ENCODE measurements at regions not wholly inside any gene's neighbourhood (a gene's known extent, or its start where the extent isn't known, plus 50 kb on each side); places are given as distances from the start of the nearest gene placed in this dataset.

DNA sequence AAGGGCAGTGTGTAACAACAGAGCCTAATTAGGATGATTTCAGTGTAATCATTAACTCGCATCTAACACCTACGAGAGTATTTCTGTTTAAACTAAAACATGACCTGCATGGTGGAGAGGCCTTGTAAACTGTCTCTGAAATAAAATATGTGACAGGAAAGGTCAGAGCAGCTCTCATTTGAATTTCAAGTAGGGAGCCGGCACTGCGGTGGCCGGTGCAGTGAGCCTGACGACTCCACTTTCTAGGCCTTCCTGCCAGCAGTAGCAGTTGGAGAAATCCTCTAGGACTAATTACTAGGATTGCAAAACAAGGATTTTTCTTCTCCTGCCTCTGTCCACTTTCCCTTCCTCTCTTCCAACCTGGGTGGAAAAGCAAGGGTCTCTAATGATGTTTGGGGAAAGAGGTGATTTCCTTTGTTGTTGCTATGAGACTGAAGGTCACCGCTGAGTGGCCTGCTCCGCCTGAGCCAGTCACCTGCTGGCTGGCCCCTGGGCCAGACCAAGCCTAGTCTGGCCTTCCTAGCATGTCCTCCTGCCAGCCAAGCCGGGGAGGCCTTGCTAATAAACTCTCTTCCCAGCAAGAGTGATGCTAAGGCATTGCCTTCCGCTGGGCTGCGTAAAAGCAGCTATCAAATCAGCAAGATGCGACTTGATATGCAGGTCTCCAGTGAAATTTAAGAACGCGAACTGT is 245.7 kb downstream of the PSAT1 start:
- Histone ChIP-seq H3K4me3 (ENCODE audit: low read length) (no peak overlapping the region), H3K27me3 (ENCODE audit: control insufficient read depth, insufficient read depth) (no peaks in the 10 kb centered on the region), H3K4me1 (ENCODE audit: control insufficient read depth, insufficient read depth, low read length) (no peaks in the 10 kb centered on the region), H3K9me3 (ENCODE audit: control insufficient read depth, low read length) (no peaks in the 10 kb centered on the region), H3K27ac (ENCODE audit: low read length) (no peak overlapping the region)
- 63% methylated on average over 14 of the region's 14 CpGs for WGBS
- no peak for DNase-seq
- no peak for ATAC-seq
- intact Hi-C loops (cut with DNase I) = no loop called here

DNA sequence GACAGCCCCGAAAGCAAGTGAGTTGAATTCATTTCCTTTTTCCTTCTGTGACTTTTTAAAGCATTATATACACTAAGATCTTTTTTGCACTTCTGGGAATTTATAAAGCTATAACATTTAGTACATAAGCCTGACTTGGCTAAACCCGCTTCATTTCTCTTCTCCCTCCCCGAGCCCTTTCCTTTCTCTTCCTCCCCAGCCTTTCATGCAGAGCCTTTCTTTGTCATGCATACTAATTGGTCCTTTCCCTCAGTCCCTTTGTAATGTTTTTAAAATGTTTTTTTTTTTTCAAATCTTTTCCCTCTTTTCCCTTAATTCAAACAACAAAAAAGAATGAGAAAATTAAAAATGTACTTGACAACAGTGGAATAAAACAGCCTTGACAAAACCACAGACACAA is 246.4 kb downstream of the PSAT1 start:
- H3K4me3 ChIP-seq (ENCODE audit: low read length) = no peak overlapping the region
- 49% methylated on average over 3 of the region's 3 CpGs for WGBS
- intact Hi-C loops (cut with DNase I) = no loop called here

DNA sequence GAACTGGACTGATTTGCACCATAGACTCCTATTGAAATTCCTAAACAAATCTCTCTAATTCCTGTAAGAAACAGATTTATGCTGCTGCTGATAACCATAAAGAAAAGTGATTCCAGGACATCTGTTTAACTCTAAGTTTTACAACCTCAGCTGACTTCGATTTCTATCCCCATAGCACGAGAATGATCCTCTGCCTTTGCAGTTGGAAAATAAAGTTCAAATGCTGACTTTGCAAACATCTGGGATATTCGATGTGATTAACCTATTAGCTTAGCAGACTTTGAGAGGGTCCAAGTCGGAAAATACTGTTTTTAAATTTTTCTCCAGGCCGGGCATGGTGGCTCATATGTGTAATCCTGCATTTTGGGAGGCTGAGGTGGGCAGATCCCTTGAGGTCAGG is 247.3 kb downstream of the PSAT1 start:
- ATAC-seq (no peak), DNase-seq (no peak)
- Histone ChIP-seq H3K4me1 (ENCODE audit: control insufficient read depth, insufficient read depth, low read length) (no peaks in the 10 kb centered on the region), H3K27ac (ENCODE audit: low read length) (no peak overlapping the region), H3K27me3 (ENCODE audit: control insufficient read depth, insufficient read depth) (no peaks in the 10 kb centered on the region), H3K4me3 (ENCODE audit: low read length) (no peak overlapping the region), H3K9me3 (ENCODE audit: control insufficient read depth, low read length) (no peaks in the 10 kb centered on the region)
- intact Hi-C loops (cut with DNase I) = no loop called here
- 87% methylated on average over 5 of the region's 5 CpGs for WGBS

More for the DNA sequence above, 246.4 kb downstream of the PSAT1 start:
- Histone ChIP-seq H3K27ac (ENCODE audit: low read length) (no peak overlapping the region), H3K27me3 (ENCODE audit: control insufficient read depth, insufficient read depth) (no peaks in the 10 kb centered on the region), H3K9me3 (ENCODE audit: control insufficient read depth, low read length) (no peaks in the 10 kb centered on the region), H3K4me1 (ENCODE audit: control insufficient read depth, insufficient read depth, low read length) (no peaks in the 10 kb centered on the region)
- ATAC-seq = no peak
- DNase-seq = no peak

DNA sequence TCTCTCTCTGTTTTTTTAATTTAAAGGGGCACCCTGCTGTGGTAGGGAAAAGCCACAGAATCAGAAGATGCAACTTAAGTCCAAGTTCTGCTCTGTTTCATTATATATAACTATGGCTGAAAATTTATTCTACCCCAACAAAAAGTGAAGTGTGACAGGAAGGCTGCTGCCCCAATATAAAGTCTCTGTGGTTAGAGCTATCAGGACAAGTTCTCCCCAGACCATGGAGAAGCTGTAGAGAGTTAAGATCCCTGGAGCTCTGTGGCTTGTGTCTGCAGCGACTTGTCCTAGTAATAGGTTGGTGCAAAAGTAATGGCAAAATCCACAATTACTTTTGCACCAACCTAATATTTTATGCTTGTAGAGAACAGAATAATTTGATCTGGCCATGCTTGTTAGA is 250.9 kb downstream of the PSAT1 start:
- Histone ChIP-seq H3K9me3 (ENCODE audit: control insufficient read depth, low read length) (no peaks in the 10 kb centered on the region), H3K4me3 (ENCODE audit: low read length) (no peak overlapping the region), H3K27ac (ENCODE audit: low read length) (no peak overlapping the region), H3K27me3 (ENCODE audit: control insufficient read depth, insufficient read depth) (no peaks in the 10 kb centered on the region), H3K4me1 (ENCODE audit: control insufficient read depth, insufficient read depth, low read length) (no peaks in the 10 kb centered on the region)
- intact Hi-C loops (cut with DNase I) = no loop called here
- DNase-seq (no peak), ATAC-seq (no peak)
- WGBS = 85% methylated on average over 1 of the region's 1 CpG

GRCh38 chr9:78548670-78549069 is 251.7 kb downstream of the PSAT1 start:
- ATAC-seq (no peak), DNase-seq (no peak)
- WGBS = 31% methylated on average over 3 of the region's 3 CpGs
- no peaks in the 10 kb centered on the region for H3K27me3 ChIP-seq (ENCODE audit: control insufficient read depth, insufficient read depth)
- intact Hi-C loops (cut with DNase I) = no loop called here
- H3K4me3 ChIP-seq (ENCODE audit: low read length) = no peak overlapping the region
- no peak overlapping the region for H3K27ac ChIP-seq (ENCODE audit: low read length)
- no peaks in the 10 kb centered on the region for H3K4me1 ChIP-seq (ENCODE audit: control insufficient read depth, insufficient read depth, low read length)
- H3K9me3 ChIP-seq (ENCODE audit: control insufficient read depth, low read length) = no peaks in the 10 kb centered on the region

- ATAC-seq = no peak
- WGBS = 60% methylated on average over 3 of the region's 3 CpGs
- intact Hi-C loops (cut with DNase I) = no loop called here
Measured at GRCh38 chr9:78549711-78550110, 252.8 kb downstream of the PSAT1 start.

DNA sequence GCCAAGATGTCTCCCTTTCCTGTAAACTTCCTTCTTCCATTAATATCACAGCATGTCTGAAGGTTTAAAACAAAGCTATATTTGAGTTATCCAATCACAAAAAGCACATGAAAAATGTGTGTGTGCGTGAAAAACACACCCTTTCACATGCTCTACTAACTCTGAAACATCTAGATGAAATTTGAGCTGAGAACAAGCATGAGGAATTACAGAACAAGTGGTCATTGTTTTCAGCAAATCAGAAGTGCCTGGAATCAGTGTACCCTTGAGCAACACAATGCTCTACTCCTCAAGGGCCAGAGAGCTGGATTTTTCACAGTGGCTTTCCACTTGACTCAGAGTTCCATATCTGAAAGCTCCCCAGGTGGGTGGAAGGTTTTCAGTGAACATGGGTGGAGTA is 255.9 kb downstream of the PSAT1 start:
- no peak overlapping the region for H3K27ac ChIP-seq (ENCODE audit: low read length)
- no peaks in the 10 kb centered on the region for H3K9me3 ChIP-seq (ENCODE audit: control insufficient read depth, low read length)
- intact Hi-C loops (cut with DNase I) = no loop called here
- H3K4me3 ChIP-seq (ENCODE audit: low read length) = no peak overlapping the region
- WGBS = 25% methylated on average over 1 of the region's 1 CpG
- H3K4me1 ChIP-seq (ENCODE audit: control insufficient read depth, insufficient read depth, low read length) = no peaks in the 10 kb centered on the region
- ATAC-seq = no peak
- no peak for DNase-seq
- H3K27me3 ChIP-seq (ENCODE audit: control insufficient read depth, insufficient read depth) = no peaks in the 10 kb centered on the region

More at GRCh38 chr9:78549711-78550110, 252.8 kb downstream of the PSAT1 start:
- H3K4me3 ChIP-seq (ENCODE audit: low read length) = no peak overlapping the region
- no peak overlapping the region for H3K27ac ChIP-seq (ENCODE audit: low read length)
- H3K9me3 ChIP-seq (ENCODE audit: control insufficient read depth, low read length) = no peaks in the 10 kb centered on the region
- no peak for DNase-seq
- no peaks in the 10 kb centered on the region for H3K27me3 ChIP-seq (ENCODE audit: control insufficient read depth, insufficient read depth)
- no peaks in the 10 kb centered on the region for H3K4me1 ChIP-seq (ENCODE audit: control insufficient read depth, insufficient read depth, low read length)

DNA sequence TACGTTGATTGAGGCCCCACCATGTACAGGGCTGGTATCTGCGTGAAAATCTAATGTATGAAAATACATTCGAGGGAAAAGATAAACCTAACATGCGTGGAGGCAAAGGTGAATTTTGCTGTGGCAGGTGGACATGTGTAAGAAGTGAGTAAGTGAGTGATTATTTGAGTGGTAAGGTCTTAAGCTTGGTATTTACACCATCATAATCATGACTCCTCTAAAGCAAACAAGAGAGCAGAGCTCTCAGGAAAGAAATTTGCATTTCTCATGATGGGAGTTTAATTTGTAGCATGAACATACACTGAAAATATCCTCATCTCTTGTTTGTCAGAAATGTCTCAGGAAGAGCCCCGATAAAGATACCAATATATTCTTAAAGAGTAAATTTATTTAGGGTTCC is 260.6 kb downstream of the PSAT1 start:
- no peak overlapping the region for H3K4me3 ChIP-seq (ENCODE audit: low read length)
- H3K27ac ChIP-seq (ENCODE audit: low read length) = no peak overlapping the region
- H3K9me3 ChIP-seq (ENCODE audit: control insufficient read depth, low read length) = no peaks in the 10 kb centered on the region
- DNase-seq (no peak), ATAC-seq (no peak)
- no peaks in the 10 kb centered on the region for H3K4me1 ChIP-seq (ENCODE audit: control insufficient read depth, insufficient read depth, low read length)
- H3K27me3 ChIP-seq (ENCODE audit: control insufficient read depth, insufficient read depth) = no peaks in the 10 kb centered on the region
- intact Hi-C loops (cut with DNase I) = no loop called here
- WGBS = 84% methylated on average over 5 of the region's 5 CpGs

DNA sequence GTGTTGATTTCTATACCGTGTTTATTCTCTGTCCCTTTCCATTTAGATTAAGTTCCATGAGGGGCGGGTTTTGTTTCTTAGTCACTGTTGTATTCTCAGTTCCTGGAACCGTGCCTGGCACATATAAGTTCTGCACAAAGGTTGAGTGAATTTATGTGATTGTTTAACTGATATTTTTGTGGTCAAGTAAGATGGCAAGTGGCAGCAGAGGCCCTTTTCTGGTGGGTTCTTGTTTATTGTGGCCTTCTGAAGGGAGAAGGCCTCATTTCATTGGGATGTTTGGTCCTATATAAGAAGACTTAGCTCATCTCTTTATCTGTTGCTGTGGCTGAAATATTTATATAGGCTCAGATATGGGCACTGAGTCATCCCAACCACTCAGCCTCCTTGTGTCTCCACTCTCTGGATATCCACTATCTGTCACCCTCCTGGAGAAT is 262.5 kb downstream of the PSAT1 start:
- Histone ChIP-seq H3K9me3 (ENCODE audit: control insufficient read depth, low read length) (no peaks in the 10 kb centered on the region), H3K4me1 (ENCODE audit: control insufficient read depth, insufficient read depth, low read length) (no peaks in the 10 kb centered on the region), H3K4me3 (ENCODE audit: low read length) (no peak overlapping the region), H3K27me3 (ENCODE audit: control insufficient read depth, insufficient read depth) (no peaks in the 10 kb centered on the region), H3K27ac (ENCODE audit: low read length) (no peak overlapping the region)
- intact Hi-C loops (cut with DNase I) = no loop called here
- DNase-seq (no peak), ATAC-seq (no peak)
- 60% methylated on average over 3 of the region's 3 CpGs for WGBS

DNA sequence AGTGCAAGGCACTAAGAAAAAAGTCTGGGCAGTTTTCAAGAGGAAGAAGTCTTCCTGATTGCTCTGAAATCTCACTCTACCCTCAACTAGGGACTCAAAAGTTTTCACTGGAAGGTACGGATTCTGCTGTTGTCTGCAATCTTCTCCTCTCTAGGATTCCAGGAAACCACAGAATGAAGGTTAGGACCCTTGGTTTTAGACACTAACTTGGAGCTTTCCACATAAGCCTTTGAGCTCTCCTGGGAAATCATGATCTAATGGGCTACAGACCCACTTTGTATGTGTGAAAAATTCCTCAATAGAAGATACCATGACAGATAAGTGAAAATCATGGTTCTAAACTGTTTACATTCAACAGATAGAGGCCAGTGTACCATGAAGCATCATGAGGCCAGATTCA is 265.1 kb downstream of the PSAT1 start:
- Histone ChIP-seq H3K9me3 (ENCODE audit: control insufficient read depth, low read length) (no peaks in the 10 kb centered on the region), H3K27ac (ENCODE audit: low read length) (no peak overlapping the region), H3K27me3 (ENCODE audit: control insufficient read depth, insufficient read depth) (no peaks in the 10 kb centered on the region), H3K4me3 (ENCODE audit: low read length) (no peak overlapping the region), H3K4me1 (ENCODE audit: control insufficient read depth, insufficient read depth, low read length) (no peaks in the 10 kb centered on the region)
- WGBS = 61% methylated on average over 1 of the region's 1 CpG
- intact Hi-C loops (cut with DNase I) = no loop called here
- ATAC-seq (no peak), DNase-seq (no peak)

DNA sequence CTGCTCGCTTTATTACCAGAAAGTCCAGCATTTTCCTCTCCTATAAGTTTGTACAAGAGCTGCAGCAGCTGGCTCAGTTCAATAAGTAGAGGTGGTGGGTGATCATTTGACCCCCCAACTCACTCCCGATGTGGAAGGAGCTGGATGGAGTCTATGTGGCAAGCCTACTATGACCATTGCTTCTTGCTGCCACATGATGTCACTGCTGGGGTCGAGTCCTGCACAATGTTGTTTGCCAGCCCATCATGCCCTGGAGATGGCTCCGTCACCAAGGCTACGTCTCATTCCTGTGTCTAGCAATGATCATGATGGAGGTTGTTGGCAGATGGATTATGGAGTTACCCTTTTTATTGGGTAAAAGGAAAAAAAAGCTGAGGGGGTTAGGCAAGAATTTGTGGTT is 266.3 kb downstream of the PSAT1 start:
- Histone ChIP-seq H3K4me1 (ENCODE audit: control insufficient read depth, insufficient read depth, low read length) (no peaks in the 10 kb centered on the region), H3K27ac (ENCODE audit: low read length) (no peak overlapping the region), H3K9me3 (ENCODE audit: control insufficient read depth, low read length) (no peaks in the 10 kb centered on the region), H3K4me3 (ENCODE audit: low read length) (no peak overlapping the region), H3K27me3 (ENCODE audit: control insufficient read depth, insufficient read depth) (no peaks in the 10 kb centered on the region)
- DNase-seq (no peak), ATAC-seq (no peak)
- intact Hi-C loops (cut with DNase I) = no loop called here
- 78% methylated on average over 5 of the region's 5 CpGs for WGBS

- intact Hi-C loops (cut with DNase I) = no loop called here
- Histone ChIP-seq H3K9me3 (ENCODE audit: control insufficient read depth, low read length) (no peaks in the 10 kb centered on the region), H3K4me1 (ENCODE audit: control insufficient read depth, insufficient read depth, low read length) (no peaks in the 10 kb centered on the region), H3K4me3 (ENCODE audit: low read length) (no peak overlapping the region), H3K27me3 (ENCODE audit: control insufficient read depth, insufficient read depth) (no peaks in the 10 kb centered on the region), H3K27ac (ENCODE audit: low read length) (no peak overlapping the region)
- no peak for ATAC-seq
- 50% methylated on average over 5 of the region's 5 CpGs for WGBS
- DNase-seq = no peak
Measured at GRCh38 chr9:78565481-78565880, 268.6 kb downstream of the PSAT1 start.
